OCI-LY7 (cell line): ENCODE measurements at regions not wholly inside any gene's neighbourhood (a gene's known extent, or its start where the extent isn't known, plus 50 kb on each side); places are given as distances from the start of the nearest gene placed in this dataset.
"Not testable (repeated sequence)": the region's sequence is repeated elsewhere in the genome, so short reads cannot be mapped to it uniquely, and the experiment has no call there.

Source experiments
- BruUV-seq: library from RNA; stranded (reverse); fragments of 400-500 nt; replicated peaks from 2 replicates; lab custom pipeline; 2021; lab: Mats Ljungman, UMichigan
- CTCF ChIA-PET: fragments of 300-600 bp; sonication (Branson Sonifier 250); formaldehyde crosslinking; loops from one replicate; lab custom pipeline; 2022; ENCODE audit warnings: antibody characterized with exemption; ENCODE audit not compliant: unreplicated experiment; lab: Charles Lee
- POLR2A ChIA-PET: fragments of 300-600 bp; sonication (Branson Sonifier 250); formaldehyde crosslinking; loops from one replicate; lab custom pipeline; 2022; ENCODE audit warnings: antibody characterized with exemption; lab: Charles Lee
- DNase-seq: peaks from one replicate; pipeline ENCODE4 v3.0.0-alpha.2; 2015; ENCODE audit warnings: low spot score
- H2AFZ ChIP-seq: fragments of 200-600 bp; sonication (generic), shearing (Covaris generic); 2 replicates; pipeline ENCODE4 v1.6.1; 2014; ENCODE audit warnings: mild to moderate bottlenecking, antibody characterized with exemption, low read length, moderate library complexity
- H3K27ac ChIP-seq: fragments of 200-600 bp; sonication (generic); 2 replicates; pipeline ENCODE4 v1.5.1; 2014; ENCODE audit warnings: mixed run types, low read depth, mild to moderate bottlenecking, moderate library complexity, low read length, inconsistent platforms; ENCODE audit not compliant: poor library complexity, severe bottlenecking
- H3K36me3 ChIP-seq: fragments of 200-600 bp; sonication (generic); 2 replicates; pipeline ENCODE4 v1.6.1; 2014; ENCODE audit warnings: mild to moderate bottlenecking, antibody characterized with exemption, low read length, moderate library complexity, mixed read lengths; ENCODE audit not compliant: insufficient read depth
- H3K4me1 ChIP-seq: fragments of 200-600 bp; sonication (generic); 2 replicates; pipeline ENCODE4 v1.5.1; 2014; ENCODE audit warnings: mild to moderate bottlenecking, low read length; ENCODE audit not compliant: insufficient read depth, poor library complexity, severe bottlenecking
- H3K4me2 ChIP-seq: fragments of 200-600 bp; sonication (generic); 2 replicates; pipeline ENCODE4 v1.6.1; 2014; ENCODE audit warnings: mild to moderate bottlenecking, low read length
- H3K4me3 ChIP-seq: fragments of 200-600 bp; sonication (generic); 2 replicates; pipeline ENCODE4 v1.5.1; 2014; ENCODE audit warnings: mild to moderate bottlenecking, low read depth, low read length; ENCODE audit not compliant: poor library complexity, severe bottlenecking
- H3K79me2 ChIP-seq: fragments of 200-600 bp; sonication (generic); 2 replicates; pipeline ENCODE4 v1.6.1; 2016; ENCODE audit warnings: low read depth, mild to moderate bottlenecking, low read length, moderate library complexity, mixed read lengths; ENCODE audit not compliant: insufficient read depth
- H3K9me2 ChIP-seq: fragments of 200-600 bp; sonication (generic); 2 replicates; pipeline ENCODE4 v1.6.1; 2016; ENCODE audit warnings: mild to moderate bottlenecking, low read length, mixed read lengths; ENCODE audit not compliant: insufficient read depth
- H3K9me3 ChIP-seq: fragments of 200-600 bp; sonication (generic); 2 replicates; pipeline ENCODE4 v1.6.1; 2014; ENCODE audit warnings: mild to moderate bottlenecking, mixed run types, low read length, mixed read lengths
- H4K20me1 ChIP-seq: fragments of 200-600 bp; sonication (generic); 2 replicates; pipeline ENCODE4 v1.6.1; 2014; ENCODE audit warnings: mild to moderate bottlenecking, antibody characterized with exemption, low read length, moderate library complexity, mixed read lengths; ENCODE audit not compliant: insufficient read depth
- CTCF ChIP-seq: fragments of 200-600 bp; sonication (generic); conservative IDR thresholded peaks from 2 replicates; pipeline ENCODE4 v1.5.1; 2014; ENCODE audit warnings: mild to moderate bottlenecking, antibody characterized with exemption, low read length, moderate library complexity, mixed read lengths
- EZH2phosphoT487 ChIP-seq: fragments of 200-600 bp; sonication (generic); IDR thresholded peaks from 2 replicates; pipeline ENCODE4 v1.6.1; 2018; ENCODE audit warnings: low read depth, borderline replicate concordance, mild to moderate bottlenecking, mixed run types, antibody characterized with exemption, low read length, moderate library complexity, mixed read lengths
- intact Hi-C: fragments of 100-400 bp; cut with micrococcal nuclease; formaldehyde crosslinking; loops from one replicate; pipeline ENCODE4 v1.10.0; 2022; ENCODE audit not compliant: unreplicated experiment

- H3K9me3 ChIP-seq, result peaks cover 18% of the 10 kb centered on the region; the same call in 1 of the 2 replicates
- H3K79me2 ChIP-seq, result no peaks in the 10 kb centered on the region
- no peak overlapping the region for H3K4me3 ChIP-seq
- intact Hi-C loops, result no loop called here
- no peak overlapping the region for H3K27ac ChIP-seq
- ChIA-PET CTCF (no interaction called here), POLR2A (no interaction called here)
- no peaks in the 10 kb centered on the region; the same call in 1 of the 2 replicates for H3K36me3 ChIP-seq
- H3K9me2 ChIP-seq, result no peaks in the 10 kb centered on the region
- no peak for TF ChIP-seq CTCF
- no peak for TF ChIP-seq EZH2phosphoT487
- no peaks in the 10 kb centered on the region for H4K20me1 ChIP-seq
- BruUV-seq, result no TSS peak
- DNase-seq, result no peak
- no peaks in the 10 kb centered on the region for H3K4me1 ChIP-seq
- H3K4me2 ChIP-seq, result no peak overlapping the region
- H2AFZ ChIP-seq, result no peak overlapping the region
These were observed 478.5 kb upstream of the AMELY start for GRCh38 chrY:7390056-7390455.

- Histone ChIP-seq H3K9me2 (no peaks in the 10 kb centered on the region), H3K4me1 (no peaks in the 10 kb centered on the region), H3K9me3 (no peaks in the 10 kb centered on the region), H2AFZ (no peak overlapping the region), H4K20me1 (no peaks in the 10 kb centered on the region), H3K79me2 (no peaks in the 10 kb centered on the region), H3K27ac (no peak overlapping the region), H3K4me2 (no peak overlapping the region), H3K4me3 (no peak overlapping the region), H3K36me3 (peaks cover 4% of the 10 kb centered on the region)
- POLR2A ChIA-PET, result no interaction called here
- no peak for DNase-seq
- TF ChIP-seq EZH2phosphoT487 (no peak), CTCF (no peak)
- CTCF ChIA-PET, result no interaction called here
- intact Hi-C loops, result no loop called here
- no TSS peak for BruUV-seq
These were observed 471.4 kb upstream of the AMELY start for GRCh38 chrY:7382988-7383387.

- intact Hi-C loops, result no loop called here
- BruUV-seq, result no TSS peak
- POLR2A ChIA-PET, result no interaction called here
These were observed 465.5 kb upstream of the AMELY start for GRCh38 chrY:7377091-7377490.

GRCh38 chrY:7374485-7374884 lies 462.9 kb upstream of the AMELY start:
- BruUV-seq, H3K9me3 ChIP-seq, H3K9me2 ChIP-seq, H3K4me1 ChIP-seq, POLR2A ChIA-PET, H4K20me1 ChIP-seq, H3K27ac ChIP-seq, DNase-seq, intact Hi-C loops, H3K79me2 ChIP-seq, H3K4me3 ChIP-seq, H2AFZ ChIP-seq, H3K4me2 ChIP-seq, CTCF ChIA-PET: not testable (repeated sequence)
- peaks cover 60% of the 10 kb centered on the region for H3K36me3 ChIP-seq

More at GRCh38 chrY:7377091-7377490, 465.5 kb upstream of the AMELY start:
- H3K36me3 ChIP-seq, result peaks cover 44% of the 10 kb centered on the region
- no peak overlapping the region for H3K4me2 ChIP-seq
- CTCF ChIA-PET, result no interaction called here
- H3K27ac ChIP-seq, result no peak overlapping the region
- no peak for TF ChIP-seq CTCF
- no peak for DNase-seq
- H3K79me2 ChIP-seq, result no peaks in the 10 kb centered on the region
- no peaks in the 10 kb centered on the region for H3K9me2 ChIP-seq
- no peak overlapping the region for H3K4me3 ChIP-seq
- H4K20me1 ChIP-seq, result no peaks in the 10 kb centered on the region
- H3K4me1 ChIP-seq, result no peaks in the 10 kb centered on the region
- H2AFZ ChIP-seq, result no peak overlapping the region
- H3K9me3 ChIP-seq, result no peaks in the 10 kb centered on the region

- POLR2A ChIA-PET, intact Hi-C loops: not testable (repeated sequence)
- H3K36me3 ChIP-seq, result peaks cover 62% of the 10 kb centered on the region
These were observed 460.4 kb upstream of the AMELY start for GRCh38 chrY:7371953-7372352.

More at GRCh38 chrY:7371953-7372352, 460.4 kb upstream of the AMELY start:
- H3K9me2 ChIP-seq, DNase-seq, CTCF ChIA-PET, H3K4me3 ChIP-seq, H2AFZ ChIP-seq, H3K9me3 ChIP-seq, H3K4me1 ChIP-seq, H3K4me2 ChIP-seq, H4K20me1 ChIP-seq, BruUV-seq, H3K27ac ChIP-seq, H3K79me2 ChIP-seq: not testable (repeated sequence)
